Endothelial cell of umbilical vein (primary cell): ENCODE measurements at regions not wholly inside any gene's neighbourhood (a gene's known extent, or its start where the extent isn't known, plus 50 kb on each side); places are given as distances from the start of the nearest gene placed in this dataset.
"Not testable (repeated sequence)": the region's sequence is repeated elsewhere in the genome, so short reads cannot be mapped to it uniquely, and the experiment has no call there.

Source experiments
- BruUV-seq: library from RNA; stranded (reverse); fragments of 400-500 nt; replicated peaks from 2 replicates; lab custom pipeline; 2021; lab: Mats Ljungman, UMichigan
- CTCF ChIA-PET: fragments of 300-600, 350-600 bp; sonication (Branson Sonifier 250); formaldehyde crosslinking; loops from one replicate; lab custom pipeline; 2021; ENCODE audit warnings: antibody characterized with exemption, inconsistent platforms; lab: Charles Lee
- POLR2A ChIA-PET: fragments of 300-600, 350-600 bp; sonication (Branson Sonifier 250); formaldehyde crosslinking; loops from one replicate; lab custom pipeline; 2021; ENCODE audit warnings: antibody characterized with exemption, inconsistent platforms; lab: Charles Lee
- DNase-seq: peaks from one replicate; pipeline ENCODE4 v3.0.0-alpha.2; 2011; ENCODE audit warnings: low read depth, low spot score
- FAIRE-seq: peaks from 2 replicates; lab custom pipeline; 2011; peaks lifted over from hg19 to GRCh38; lab: Jason Lieb, UNC
- H2AFZ ChIP-seq: 2 replicates; pipeline ENCODE4 v1.6.0; 2012; ENCODE audit warnings: low read depth, low read length, control low read depth, inconsistent platforms
- H3K27ac ChIP-seq: 2 replicates; pipeline ENCODE4 v1.5.1; 2011; ENCODE audit warnings: low read depth, mild to moderate bottlenecking, control low read depth, low read length, moderate library complexity; ENCODE audit not compliant: insufficient read depth
- H3K27me3 ChIP-seq, 2 experiments: 2 replicates each; pipeline versions ENCODE4 v1.6.0 to v1.6.1; 2011; ENCODE audit warnings: low read length in 2 of 2, mixed read lengths in 1 of 2; ENCODE audit not compliant: control insufficient read depth in 2 of 2, insufficient read depth in 2 of 2
- H3K36me3 ChIP-seq, 2 experiments: 2 replicates in 1 of 2; 3 replicates in 1 of 2; pipeline ENCODE4 v1.5.1; 2011; ENCODE audit warnings: low read length in 2 of 2, mild to moderate bottlenecking in 1 of 2, moderate library complexity in 1 of 2; ENCODE audit not compliant: control insufficient read depth in 2 of 2, insufficient read depth in 2 of 2; ENCODE audit errors: extremely low read depth in 1 of 2
- H3K4me1 ChIP-seq: 3 replicates; pipeline ENCODE4 v1.5.1; 2011; ENCODE audit warnings: mild to moderate bottlenecking, low read length; ENCODE audit not compliant: control insufficient read depth, insufficient read depth; ENCODE audit errors: extremely low read depth
- H3K4me2 ChIP-seq: 2 replicates; pipeline ENCODE4 v1.6.1; 2011; ENCODE audit warnings: low read length, control low read depth, mixed read lengths; ENCODE audit not compliant: insufficient read depth
- H3K4me3 ChIP-seq, 3 experiments: fragments of 200-600 bp in 1 of 3; sonication (generic), shearing (Covaris generic) in 1 of 3; replicated peaks in 1 of 3; 2 replicates each; pipeline ENCODE4 v1.5.1; 2011 to 2016; ENCODE audit warnings: control low read depth in 3 of 3, low read length in 3 of 3, mild to moderate bottlenecking in 2 of 3, inconsistent platforms in 1 of 3, low read depth in 1 of 3, moderate library complexity in 1 of 3; ENCODE audit not compliant: insufficient read depth in 1 of 3
- H3K79me2 ChIP-seq: 2 replicates; pipeline ENCODE4 v1.6.0; 2012; ENCODE audit warnings: low read length, inconsistent platforms; ENCODE audit not compliant: control insufficient read depth, insufficient read depth
- H3K9ac ChIP-seq: replicated peaks from 2 replicates; pipeline ENCODE3; 2011; ENCODE audit warnings: low read length, control low read depth; ENCODE audit not compliant: insufficient read depth; ENCODE audit errors: extremely low read depth
- H3K9me1 ChIP-seq: replicated peaks from 3 replicates; pipeline ENCODE4 v1.6.0; 2011; ENCODE audit warnings: mild to moderate bottlenecking, low read length; ENCODE audit not compliant: control insufficient read depth, insufficient read depth; ENCODE audit errors: extremely low read depth
- H3K9me3 ChIP-seq: replicated peaks from 2 replicates; pipeline ENCODE4 v1.5.1; 2012; ENCODE audit warnings: low read length, inconsistent platforms; ENCODE audit not compliant: control insufficient read depth, insufficient read depth
- H4K20me1 ChIP-seq: replicated peaks from 2 replicates; pipeline ENCODE3; 2011; ENCODE audit warnings: mild to moderate bottlenecking, low read length; ENCODE audit not compliant: control insufficient read depth, insufficient read depth; ENCODE audit errors: extremely low read depth
- EZH2 ChIP-seq: IDR thresholded peaks from 2 replicates; pipeline ENCODE4 v1.6.1; 2012; ENCODE audit warnings: borderline replicate concordance, low read depth, mild to moderate bottlenecking, moderate library complexity, low read length, inconsistent platforms; ENCODE audit not compliant: severe bottlenecking
- FOS ChIP-seq: IDR thresholded peaks from 2 replicates; pipeline ENCODE4 v1.6.1; 2011; ENCODE audit warnings: mild to moderate bottlenecking, low read length, moderate library complexity, borderline replicate concordance; ENCODE audit not compliant: insufficient read depth
- GATA2 ChIP-seq: IDR thresholded peaks from 2 replicates; pipeline ENCODE4 v1.7.0; 2011; ENCODE audit warnings: low read depth, mild to moderate bottlenecking, moderate library complexity, mixed read lengths, low read length; ENCODE audit not compliant: insufficient read length, insufficient read depth
- JUN ChIP-seq: IDR thresholded peaks from 2 replicates; pipeline ENCODE4 v1.6.1; 2011; ENCODE audit warnings: borderline replicate concordance, low read depth; ENCODE audit not compliant: insufficient read length, insufficient read depth
- MYC ChIP-seq: IDR thresholded peaks from one replicate; pipeline ENCODE4 v1.6.1; 2011; ENCODE audit warnings: mild to moderate bottlenecking, low read depth, low read length
- POLR2A ChIP-seq: IDR thresholded peaks from 2 replicates; pipeline ENCODE4 v1.6.1; 2012; ENCODE audit warnings: low read depth, mild to moderate bottlenecking, control low read depth, low read length
- POLR2AphosphoS5 ChIP-seq: IDR thresholded peaks from 2 replicates; pipeline ENCODE4 v1.6.1; 2012; ENCODE audit warnings: low read depth, mild to moderate bottlenecking, control low read depth, low read length, moderate library complexity; ENCODE audit not compliant: insufficient read depth
- dilution Hi-C: fragments of 300-500 bp; cut with MboI; formaldehyde crosslinking; loops from one replicate; pipeline ENCODE4 v1.15.0; 2019; ENCODE audit warnings: low sequenced_read_pairs; ENCODE audit not compliant: extremely low pct_ligation_motif_present
- intact Hi-C: fragments of 100-400 bp; cut with micrococcal nuclease; formaldehyde crosslinking; loops from one replicate; pipeline ENCODE4 v1.10.0; 2022
- TF ChIP-seq, protein P1 (sequence below): IDR thresholded peaks from 2 replicates; pipeline ENCODE4 v1.6.1; 2011; ENCODE audit not compliant: insufficient read depth, insufficient read length
- TF ChIP-seq, protein P2 (sequence below), 2 donors: IDR thresholded peaks; 1 replicate in 1 of 2; 2 replicates in 1 of 2; pipeline ENCODE4 v1.5.1; 2011; ENCODE audit warnings: low read length in 2 of 2, mild to moderate bottlenecking in 2 of 2, moderate library complexity in 2 of 2, control low read depth in 1 of 2, inconsistent platforms in 1 of 2, low read depth in 1 of 2; ENCODE audit not compliant: insufficient read depth in 1 of 2; ENCODE audit errors: extremely low read depth in 1 of 2

DNA sequence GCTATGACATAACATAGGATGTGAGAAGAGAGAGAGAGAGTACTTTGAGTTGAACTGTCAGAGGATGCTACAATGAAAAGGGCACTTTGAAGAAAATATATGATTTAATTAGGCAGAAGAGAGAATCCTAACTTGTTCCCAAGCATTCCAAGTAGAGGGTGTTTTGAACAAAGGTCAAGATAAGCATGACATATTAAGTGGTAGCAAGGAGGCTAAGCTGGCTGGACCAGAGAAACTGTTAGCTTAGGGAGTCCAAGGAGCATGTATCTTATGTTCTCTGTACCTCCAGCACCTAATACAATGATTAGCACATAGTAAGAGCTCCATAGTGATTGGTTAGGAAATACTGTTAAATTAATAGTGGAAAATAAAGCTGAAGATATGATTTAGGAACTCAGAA is 479.6 kb downstream of the TMEM135 start:
- H3K27ac ChIP-seq = no peak overlapping the region
- H3K9ac ChIP-seq = no peak overlapping the region
- no peak overlapping the region for H2AFZ ChIP-seq
- no peaks in the 10 kb centered on the region for H3K79me2 ChIP-seq
- H3K36me3 ChIP-seq = no peaks in the 10 kb centered on the region
- no TSS peak for BruUV-seq
- no peak overlapping the region for H3K4me2 ChIP-seq
- intact Hi-C loops = no loop called here
- DNase-seq = no peak
- H3K9me1 ChIP-seq = no peaks in the 10 kb centered on the region
- H3K9me3 ChIP-seq = no peaks in the 10 kb centered on the region
- H3K4me1 ChIP-seq = no peaks in the 10 kb centered on the region
- CTCF ChIA-PET = interaction anchor here (1.6 kb wide), 1 partner anchor 8 kb away, joined by 4 read pairs; no protein-coding TSS in a partner anchor
- dilution Hi-C loops = no loop called here
- no peaks in the 10 kb centered on the region for H3K27me3 ChIP-seq
- no peak overlapping the region for H3K4me3 ChIP-seq
- TF ChIP-seq MYC = no peak
- no peak for TF ChIP-seq POLR2AphosphoS5
- no peak for TF ChIP-seq POLR2A
- no peak for TF ChIP-seq FOS
- no peak for TF ChIP-seq EZH2
- TF ChIP-seq, protein P1, sequence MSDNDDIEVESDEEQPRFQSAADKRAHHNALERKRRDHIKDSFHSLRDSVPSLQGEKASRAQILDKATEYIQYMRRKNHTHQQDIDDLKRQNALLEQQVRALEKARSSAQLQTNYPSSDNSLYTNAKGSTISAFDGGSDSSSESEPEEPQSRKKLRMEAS = no peak
- no peak for TF ChIP-seq GATA2
- TF ChIP-seq, protein P2, sequence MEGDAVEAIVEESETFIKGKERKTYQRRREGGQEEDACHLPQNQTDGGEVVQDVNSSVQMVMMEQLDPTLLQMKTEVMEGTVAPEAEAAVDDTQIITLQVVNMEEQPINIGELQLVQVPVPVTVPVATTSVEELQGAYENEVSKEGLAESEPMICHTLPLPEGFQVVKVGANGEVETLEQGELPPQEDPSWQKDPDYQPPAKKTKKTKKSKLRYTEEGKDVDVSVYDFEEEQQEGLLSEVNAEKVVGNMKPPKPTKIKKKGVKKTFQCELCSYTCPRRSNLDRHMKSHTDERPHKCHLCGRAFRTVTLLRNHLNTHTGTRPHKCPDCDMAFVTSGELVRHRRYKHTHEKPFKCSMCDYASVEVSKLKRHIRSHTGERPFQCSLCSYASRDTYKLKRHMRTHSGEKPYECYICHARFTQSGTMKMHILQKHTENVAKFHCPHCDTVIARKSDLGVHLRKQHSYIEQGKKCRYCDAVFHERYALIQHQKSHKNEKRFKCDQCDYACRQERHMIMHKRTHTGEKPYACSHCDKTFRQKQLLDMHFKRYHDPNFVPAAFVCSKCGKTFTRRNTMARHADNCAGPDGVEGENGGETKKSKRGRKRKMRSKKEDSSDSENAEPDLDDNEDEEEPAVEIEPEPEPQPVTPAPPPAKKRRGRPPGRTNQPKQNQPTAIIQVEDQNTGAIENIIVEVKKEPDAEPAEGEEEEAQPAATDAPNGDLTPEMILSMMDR (IDR thresholded peaks at IDR 0.05; ENCODE audit: extremely low read depth in 1 of 2, insufficient read depth in 1 of 2, low read depth in 1 of 2, low read length in 2 of 2) = no peak
- TF ChIP-seq JUN = no peak
- H4K20me1 ChIP-seq = no peaks in the 10 kb centered on the region
- FAIRE-seq = no peak
- POLR2A ChIA-PET = no interaction called here

DNA sequence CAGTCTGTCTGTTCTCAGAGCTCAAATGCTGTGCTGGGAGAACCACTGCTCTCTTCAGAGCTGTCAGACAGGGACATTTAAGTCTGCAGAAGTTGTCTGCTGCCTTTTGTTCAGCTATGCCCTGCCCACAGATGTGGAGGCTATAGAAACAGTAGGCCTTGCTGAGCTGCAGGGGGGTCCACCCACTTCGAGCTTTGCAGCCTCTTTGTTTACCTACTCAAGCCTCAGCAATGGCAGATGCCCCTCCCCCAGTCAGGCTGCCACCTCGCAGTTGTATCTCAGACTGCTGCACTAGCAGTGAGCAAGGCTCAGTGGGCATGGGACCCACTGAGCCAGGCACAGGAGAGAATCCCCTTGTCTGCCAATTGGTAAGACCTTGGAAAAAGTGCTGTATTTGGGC is 470.0 kb downstream of the TMEM135 start:
- CTCF ChIA-PET, H3K79me2 ChIP-seq, H3K4me2 ChIP-seq, H3K27me3 ChIP-seq, H3K4me1 ChIP-seq, H2AFZ ChIP-seq, H3K4me3 ChIP-seq, H3K36me3 ChIP-seq, DNase-seq, intact Hi-C loops, H3K9me3 ChIP-seq, H3K27ac ChIP-seq, FAIRE-seq, BruUV-seq, H3K9ac ChIP-seq, POLR2A ChIA-PET, dilution Hi-C loops, H4K20me1 ChIP-seq, H3K9me1 ChIP-seq: not testable (repeated sequence)

DNA sequence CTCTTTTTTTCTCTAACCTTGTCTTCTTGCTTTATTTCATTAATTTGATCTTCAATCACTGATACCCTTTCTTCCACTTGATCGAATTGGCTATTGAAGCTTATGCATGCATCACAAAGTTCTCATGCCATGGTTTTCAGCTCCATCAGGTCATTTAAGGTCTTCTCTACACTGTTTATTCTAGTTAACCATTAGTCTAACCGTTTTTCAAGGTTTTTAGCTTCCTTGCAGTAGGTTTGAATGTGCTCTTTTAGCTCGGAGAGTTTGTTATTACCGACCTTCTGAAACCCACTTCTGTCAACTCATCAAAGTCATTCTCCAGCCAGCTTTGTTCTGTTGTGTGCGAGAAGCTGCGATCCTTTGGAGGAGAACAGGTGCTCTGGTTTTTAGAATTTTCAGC is 469.2 kb downstream of the TMEM135 start:
- FAIRE-seq, H3K36me3 ChIP-seq, H3K9me1 ChIP-seq, H3K4me3 ChIP-seq, BruUV-seq, H3K9me3 ChIP-seq, DNase-seq, CTCF ChIA-PET, H3K79me2 ChIP-seq, H3K27me3 ChIP-seq, H2AFZ ChIP-seq, intact Hi-C loops, H3K4me2 ChIP-seq, dilution Hi-C loops, H3K9ac ChIP-seq, POLR2A ChIA-PET, H3K27ac ChIP-seq, H4K20me1 ChIP-seq, H3K4me1 ChIP-seq: not testable (repeated sequence)
